Keratinocyte (primary cell): ENCODE measurements at regions not wholly inside any gene's neighbourhood (a gene's known extent, or its start where the extent isn't known, plus 50 kb on each side); places are given as distances from the start of the nearest gene placed in this dataset.

Source experiments
- DNase-seq: peaks from one replicate; pipeline ENCODE4 v3.0.0-alpha.2; 2011; ENCODE audit warnings: low read depth, missing footprints, low spot score
- FAIRE-seq: peaks from 2 replicates; lab custom pipeline; 2011; peaks lifted over from hg19 to GRCh38; lab: Jason Lieb, UNC
- H2AFZ ChIP-seq: 2 replicates; pipeline ENCODE4 v1.6.0; 2012; ENCODE audit warnings: low read length, control low read depth, inconsistent platforms; ENCODE audit not compliant: control insufficient read depth
- H3K27ac ChIP-seq: 2 replicates; pipeline ENCODE4 v1.5.1; 2011; ENCODE audit warnings: low read length; ENCODE audit not compliant: control insufficient read depth, insufficient read depth
- H3K27me3 ChIP-seq: 3 replicates; pipeline ENCODE4 v1.6.0; 2011; ENCODE audit warnings: low read length; ENCODE audit not compliant: control insufficient read depth, insufficient read depth; ENCODE audit errors: extremely low read depth
- H3K36me3 ChIP-seq, 2 experiments: 2 replicates in 1 of 2; 3 replicates in 1 of 2; pipeline ENCODE4 v1.5.1; 2011; ENCODE audit warnings: low read length in 2 of 2, mild to moderate bottlenecking in 1 of 2; ENCODE audit not compliant: control insufficient read depth in 2 of 2, insufficient read depth in 2 of 2; ENCODE audit errors: extremely low read depth in 1 of 2
- H3K4me1 ChIP-seq: 3 replicates; pipeline ENCODE4 v1.5.1; 2011; ENCODE audit warnings: low read length; ENCODE audit not compliant: control insufficient read depth, insufficient read depth; ENCODE audit errors: extremely low read depth
- H3K4me2 ChIP-seq: 3 replicates; pipeline ENCODE4 v1.6.0; 2011; ENCODE audit warnings: low read depth, low read length; ENCODE audit not compliant: control insufficient read depth, insufficient read depth; ENCODE audit errors: extremely low read depth
- H3K4me3 ChIP-seq, 3 experiments: fragments of 200-600 bp in 1 of 3; sonication (generic) in 1 of 3; 2 replicates in 2 of 3; 3 replicates in 1 of 3; pipeline ENCODE4 v1.5.1; 2011 to 2016; ENCODE audit warnings: low read length in 3 of 3, mild to moderate bottlenecking in 3 of 3, control low read depth in 2 of 3, inconsistent platforms in 1 of 3, low read depth in 1 of 3, mixed read lengths in 1 of 3, mixed run types in 1 of 3, moderate library complexity in 1 of 3; ENCODE audit not compliant: control insufficient read depth in 2 of 3, insufficient read depth in 2 of 3; ENCODE audit errors: extremely low read depth in 1 of 3
- H3K79me2 ChIP-seq: 2 replicates; pipeline ENCODE4 v1.6.0; 2012; ENCODE audit warnings: low read length; ENCODE audit not compliant: control insufficient read depth, insufficient read depth
- H3K9ac ChIP-seq: 3 replicates; pipeline ENCODE4 v1.6.0; 2011; ENCODE audit warnings: low read length; ENCODE audit not compliant: control insufficient read depth, insufficient read depth; ENCODE audit errors: extremely low read depth
- H3K9me1 ChIP-seq: 3 replicates; pipeline ENCODE4 v1.6.0; 2011; ENCODE audit warnings: low read length; ENCODE audit not compliant: control insufficient read depth, insufficient read depth; ENCODE audit errors: extremely low read depth
- H3K9me3 ChIP-seq: 2 replicates; pipeline ENCODE4 v1.5.1; 2012; ENCODE audit warnings: low read depth, low read length; ENCODE audit not compliant: control insufficient read depth
- H4K20me1 ChIP-seq: 3 replicates; pipeline ENCODE4 v1.6.0; 2011; ENCODE audit warnings: low read length; ENCODE audit not compliant: control insufficient read depth, insufficient read depth; ENCODE audit errors: extremely low read depth
- CTCF ChIP-seq, 3 experiments: IDR thresholded peaks in 1 of 3; conservative IDR thresholded peaks in 1 of 3; optimal IDR thresholded peaks in 1 of 3; 2 replicates in 2 of 3; 3 replicates in 1 of 3; pipeline versions ENCODE3 to v1.5.1; 2011; ENCODE audit warnings: low read length in 3 of 3, mild to moderate bottlenecking in 3 of 3, moderate library complexity in 2 of 3, control low read depth in 1 of 3, inconsistent platforms in 1 of 3; ENCODE audit not compliant: insufficient read depth in 2 of 3; ENCODE audit errors: extremely low read depth in 1 of 3
- EZH2 ChIP-seq: IDR thresholded peaks from one replicate; pipeline ENCODE4 v1.6.1; 2012; ENCODE audit warnings: inconsistent platforms, mild to moderate bottlenecking, low read length, moderate library complexity
- dilution Hi-C: fragments of 300-500 bp; cut with MboI; formaldehyde crosslinking; loops from one replicate; pipeline ENCODE4 v1.7.0; 2020; ENCODE audit warnings: low sequenced_read_pairs; ENCODE audit not compliant: extremely low pct_ligation_motif_present

- H3K36me3 ChIP-seq = no peaks in the 10 kb centered on the region
- no peaks in the 10 kb centered on the region for H3K27me3 ChIP-seq
- H3K4me2 ChIP-seq = no peak overlapping the region
- dilution Hi-C loops = no loop called here
- TF ChIP-seq EZH2 (no peak), CTCF (optimal IDR thresholded peaks at IDR 0.05 in 1 of 3, IDR thresholded peaks at IDR 0.05 in 1 of 3, conservative IDR thresholded peaks at IDR 0.05 in 1 of 3; ENCODE audit: extremely low read depth in 1 of 3, insufficient read depth in 2 of 3, low read length in 3 of 3) (no peak)
- no peaks in the 10 kb centered on the region for H3K79me2 ChIP-seq
- H3K9me1 ChIP-seq = no peaks in the 10 kb centered on the region
- H3K9me3 ChIP-seq = no peaks in the 10 kb centered on the region
- no peak overlapping the region for H2AFZ ChIP-seq
- H3K27ac ChIP-seq = no peak overlapping the region
- DNase-seq (no peak), FAIRE-seq (no peak)
- no peak overlapping the region for H3K9ac ChIP-seq
- H4K20me1 ChIP-seq = no peaks in the 10 kb centered on the region
- H3K4me1 ChIP-seq = peaks cover 15% of the 10 kb centered on the region
- H3K4me3 ChIP-seq = no peak overlapping the region
Measured at GRCh38 chr6:14452567-14453527, 335.3 kb downstream of the CD83 start.

- no peaks in the 10 kb centered on the region for H3K9me3 ChIP-seq
- H2AFZ ChIP-seq = no peak overlapping the region
- H3K9ac ChIP-seq = no peak overlapping the region
- no peaks in the 10 kb centered on the region for H3K36me3 ChIP-seq
- TF ChIP-seq CTCF (optimal IDR thresholded peaks at IDR 0.05 in 1 of 3, IDR thresholded peaks at IDR 0.05 in 1 of 3, conservative IDR thresholded peaks at IDR 0.05 in 1 of 3; ENCODE audit: extremely low read depth in 1 of 3, insufficient read depth in 2 of 3, low read length in 3 of 3) (no peak), EZH2 (no peak)
- H3K4me1 ChIP-seq = peaks cover 21% of the 10 kb centered on the region
- no peaks in the 10 kb centered on the region for H3K27me3 ChIP-seq
- dilution Hi-C loops = no loop called here
- no peaks in the 10 kb centered on the region for H3K79me2 ChIP-seq
- no peaks in the 10 kb centered on the region for H4K20me1 ChIP-seq
- FAIRE-seq = no peak
- no peak overlapping the region for H3K27ac ChIP-seq
- H3K4me2 ChIP-seq = no peak overlapping the region
- no peaks in the 10 kb centered on the region for H3K9me1 ChIP-seq
- no peak for DNase-seq
- no peak overlapping the region for H3K4me3 ChIP-seq
Measured at GRCh38 chr6:14453712-14454472, 336.3 kb downstream of the CD83 start.
